ENCODE measurements at regions not wholly inside any gene's neighbourhood (a gene's known extent, or its start where the extent isn't known, plus 50 kb on each side); places are given as distances from the start of the nearest gene placed in this dataset.

DNA sequence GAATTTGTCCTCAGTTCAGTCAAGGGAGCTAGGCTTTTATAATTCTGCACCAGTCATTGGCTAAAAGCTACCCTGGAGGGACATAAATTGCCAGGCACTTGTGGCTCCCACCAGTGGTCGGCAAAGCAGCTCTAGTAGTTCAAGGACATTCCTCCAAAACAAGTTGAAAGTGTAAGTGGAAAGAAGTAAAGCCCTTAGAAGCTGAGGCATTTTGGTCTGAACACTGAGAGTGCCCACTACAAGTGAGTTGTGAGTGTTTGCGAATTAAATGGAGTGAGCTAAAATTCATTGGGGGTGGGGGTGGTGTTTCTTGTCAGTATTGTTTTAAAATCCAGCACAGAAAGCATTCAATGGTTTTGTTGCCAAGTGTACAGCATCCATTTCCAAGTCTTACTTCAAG, 879.9 kb upstream of the CDH2 start:
- Mint-ChIP-seq H3K9me3 (peaks cover 8% of the 10 kb centered on the region), H3K4me3 (no peak overlapping the region), H3K36me3 (ENCODE audit: low read depth) (peaks cover 2% of the 10 kb centered on the region), H3K4me1 (ENCODE audit: low read depth) (no peaks in the 10 kb centered on the region), H3K27ac (no peak overlapping the region), H3K27me3 (ENCODE audit: low read depth) (no peaks in the 10 kb centered on the region)
- CTCF ChIA-PET, result no interaction called here
- intact Hi-C loops (cut with micrococcal nuclease), result no loop called here
- no peak for DNase-seq

DNA sequence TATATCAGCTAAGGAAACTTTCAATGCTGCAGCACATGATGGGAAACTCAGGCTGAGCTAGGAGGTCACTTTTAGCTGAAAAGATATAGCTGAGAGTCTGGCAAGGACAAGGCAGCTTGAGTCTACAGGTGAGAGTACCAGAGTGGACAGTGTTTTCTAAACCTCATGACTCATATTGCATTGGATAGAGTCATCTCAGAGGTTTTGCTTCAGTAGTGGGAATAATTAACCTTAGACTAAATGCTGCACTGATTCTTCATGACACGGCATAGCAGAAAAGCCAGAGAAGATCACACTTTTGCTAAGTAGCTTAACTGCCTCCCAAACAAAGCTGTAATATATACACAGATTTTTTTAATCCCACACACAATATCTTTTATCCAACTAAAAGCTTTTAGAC, 865.0 kb upstream of the CDH2 start:
- Mint-ChIP-seq H3K27ac (no peak overlapping the region), H3K27me3 (ENCODE audit: low read depth) (no peaks in the 10 kb centered on the region), H3K4me3 (no peak overlapping the region), H3K4me1 (ENCODE audit: low read depth) (no peaks in the 10 kb centered on the region), H3K36me3 (ENCODE audit: low read depth) (no peaks in the 10 kb centered on the region), H3K9me3 (peaks cover 18% of the 10 kb centered on the region)
- CTCF ChIA-PET, result interaction anchor here (0.6 kb wide), 1 partner anchor 12 kb away, joined by 4 read pairs; no protein-coding TSS in a partner anchor
- intact Hi-C loops (cut with micrococcal nuclease), result no loop called here
- DNase-seq, result no peak

DNA sequence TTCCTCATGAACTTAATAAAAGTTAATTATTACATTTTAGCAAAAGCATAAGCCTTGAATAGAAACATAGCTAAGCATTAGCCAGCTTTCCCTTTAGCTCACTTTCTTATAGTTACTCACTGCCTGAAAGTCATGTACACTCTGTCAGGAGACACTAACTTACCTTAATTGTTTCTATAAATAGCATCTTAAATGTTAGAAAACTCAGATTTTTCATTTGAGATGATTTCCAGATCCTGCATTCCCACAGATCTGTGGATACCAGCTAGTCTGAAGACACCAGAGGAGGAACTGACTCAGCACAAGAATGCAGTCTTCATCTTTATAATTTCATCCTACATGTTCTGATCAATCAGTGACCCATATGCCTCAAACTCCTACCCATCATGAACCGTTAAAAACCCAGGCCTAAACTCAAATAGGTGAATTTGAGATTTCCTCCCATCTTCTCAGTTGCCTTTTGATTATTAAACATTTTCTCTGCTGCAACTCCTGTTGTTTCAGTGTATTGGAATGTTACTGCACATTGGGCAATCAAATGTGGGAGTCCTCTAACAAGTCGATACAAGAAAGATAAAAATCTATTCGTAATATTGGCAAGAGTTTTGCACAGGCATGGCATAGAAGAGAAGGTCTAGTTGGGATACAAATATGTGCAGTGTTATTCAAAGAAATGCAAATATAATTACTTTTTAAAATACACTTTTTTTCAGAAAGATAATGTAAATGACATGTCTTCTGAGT, 857.4 kb upstream of the CDH2 start:
- Mint-ChIP-seq H3K27ac (no peak overlapping the region), H3K36me3 (ENCODE audit: low read depth) (no peaks in the 10 kb centered on the region), H3K27me3 (ENCODE audit: low read depth) (no peaks in the 10 kb centered on the region), H3K9me3 (peaks cover 11% of the 10 kb centered on the region), H3K4me1 (ENCODE audit: low read depth) (no peaks in the 10 kb centered on the region), H3K4me3 (no peak overlapping the region)
- DNase-seq, result no peak
- CTCF ChIA-PET, result no interaction called here
- intact Hi-C loops (cut with micrococcal nuclease), result no loop called here

DNA sequence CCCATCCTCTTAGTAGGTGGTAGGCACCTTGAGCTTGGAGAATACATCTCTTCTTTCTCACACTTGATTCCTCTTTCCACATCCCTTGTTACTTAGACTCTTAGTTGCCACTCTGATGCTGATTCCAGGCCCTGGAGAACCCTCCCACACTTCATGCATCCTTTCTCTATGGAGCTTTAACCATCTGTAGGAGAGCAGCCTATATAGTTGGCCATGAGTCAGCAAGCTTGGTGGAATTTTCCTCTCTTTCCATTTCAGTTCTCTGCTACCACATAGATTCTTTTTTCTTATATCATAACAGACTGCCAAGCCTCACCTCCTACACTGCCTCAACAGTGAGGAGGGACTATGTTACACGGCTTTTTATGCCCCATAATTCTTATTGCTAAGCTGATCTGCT, 851.6 kb upstream of the CDH2 start:
- Mint-ChIP-seq H3K4me1 (ENCODE audit: low read depth) (no peaks in the 10 kb centered on the region), H3K36me3 (ENCODE audit: low read depth) (no peaks in the 10 kb centered on the region), H3K27me3 (ENCODE audit: low read depth) (no peaks in the 10 kb centered on the region), H3K27ac (no peak overlapping the region), H3K4me3 (no peak overlapping the region), H3K9me3 (peaks cover 8% of the 10 kb centered on the region)
- CTCF ChIA-PET, result interaction anchor here (0.9 kb wide), 1 partner anchor 34 kb away, joined by 3 read pairs; no protein-coding TSS in a partner anchor
- intact Hi-C loops (cut with micrococcal nuclease), result no loop called here
- DNase-seq, result no peak

DNA sequence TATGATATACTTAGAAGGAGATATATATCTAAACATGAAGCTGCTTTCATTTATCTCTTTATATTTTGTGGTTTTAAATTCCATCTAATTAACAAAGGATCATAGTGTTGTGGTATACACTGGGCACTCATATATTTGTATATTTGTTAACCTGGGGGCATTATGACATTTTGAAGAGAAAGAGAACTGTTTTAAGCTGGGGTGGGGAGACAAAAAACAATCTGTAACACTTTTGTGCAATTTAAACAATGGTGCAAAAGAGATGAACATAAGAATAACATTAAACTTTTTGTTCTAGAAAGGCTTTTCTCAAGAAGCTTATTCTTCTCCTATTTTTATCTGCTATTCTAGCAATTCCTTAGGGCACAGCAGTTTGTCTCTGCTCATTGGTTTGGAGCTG, 842.0 kb upstream of the CDH2 start:
- no peak overlapping the region for H3K27ac Mint-ChIP-seq
- peaks cover 8% of the 10 kb centered on the region for H3K9me3 Mint-ChIP-seq
- CTCF ChIA-PET, result no interaction called here
- H3K4me1 Mint-ChIP-seq (ENCODE audit: low read depth), result no peaks in the 10 kb centered on the region
- no peak for DNase-seq
- no peak overlapping the region for H3K4me3 Mint-ChIP-seq
- H3K36me3 Mint-ChIP-seq (ENCODE audit: low read depth), result no peaks in the 10 kb centered on the region
- H3K27me3 Mint-ChIP-seq (ENCODE audit: low read depth), result no peaks in the 10 kb centered on the region
- intact Hi-C loops (cut with micrococcal nuclease), result no loop called here

DNA sequence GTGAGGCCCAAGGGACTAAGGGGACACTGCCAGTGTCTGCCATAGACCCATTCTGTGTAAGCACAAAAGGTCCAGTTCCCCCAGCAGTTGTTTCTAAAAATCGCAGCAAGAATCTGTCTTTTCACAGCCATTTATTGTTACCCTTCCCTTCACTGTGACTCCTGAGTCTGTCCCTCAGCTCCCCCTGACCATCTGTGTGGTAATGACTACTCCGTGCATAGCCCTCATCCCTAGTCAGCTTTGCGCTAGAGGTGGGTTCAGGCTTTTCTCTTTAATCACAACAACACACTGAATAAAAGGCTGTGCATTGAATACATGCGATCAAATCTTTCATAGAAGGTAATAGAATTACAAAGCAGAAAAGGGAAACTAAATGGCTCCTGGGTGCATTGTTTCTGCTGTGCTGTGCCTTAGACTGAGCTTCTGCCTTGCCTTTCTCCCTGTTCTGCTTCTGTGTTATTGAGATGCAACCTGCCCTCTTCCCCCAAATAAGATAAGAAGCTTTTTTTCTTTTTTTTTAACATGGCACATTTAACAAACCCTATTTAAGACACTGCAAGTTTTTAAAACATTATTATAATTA, 836.0 kb upstream of the CDH2 start:
- intact Hi-C loops (cut with micrococcal nuclease), result no loop called here
- Mint-ChIP-seq H3K27ac (no peak overlapping the region), H3K36me3 (ENCODE audit: low read depth) (no peaks in the 10 kb centered on the region), H3K4me3 (no peak overlapping the region), H3K9me3 (peaks cover 7% of the 10 kb centered on the region), H3K4me1 (ENCODE audit: low read depth) (no peaks in the 10 kb centered on the region), H3K27me3 (ENCODE audit: low read depth) (no peaks in the 10 kb centered on the region)
- no peak for DNase-seq
- CTCF ChIA-PET, result no interaction called here

DNA sequence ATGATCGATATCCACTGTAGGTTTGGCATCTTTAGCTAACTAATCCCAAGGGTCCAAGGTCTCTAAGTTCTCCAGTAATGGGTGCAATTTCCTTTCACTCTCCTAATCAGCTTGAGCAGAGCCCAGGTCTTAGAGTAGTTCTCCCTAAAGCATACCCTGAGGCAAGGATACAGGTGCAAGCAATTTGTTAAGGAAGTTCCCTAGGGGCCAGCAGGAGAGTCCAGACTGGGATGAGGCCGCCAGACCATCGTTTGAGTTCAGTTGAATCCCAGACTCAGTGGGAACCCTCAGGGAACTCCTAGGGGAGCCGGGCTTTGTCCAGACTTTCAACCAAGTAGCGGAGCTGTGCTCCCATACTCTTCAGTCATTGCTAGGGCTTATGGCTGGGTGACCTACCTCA, 835.4 kb upstream of the CDH2 start:
- Mint-ChIP-seq H3K27ac (no peak overlapping the region), H3K4me1 (ENCODE audit: low read depth) (no peaks in the 10 kb centered on the region), H3K27me3 (ENCODE audit: low read depth) (no peaks in the 10 kb centered on the region), H3K4me3 (no peak overlapping the region), H3K36me3 (ENCODE audit: low read depth) (no peaks in the 10 kb centered on the region), H3K9me3 (peaks cover 8% of the 10 kb centered on the region)
- intact Hi-C loops (cut with micrococcal nuclease), result no loop called here
- no peak for DNase-seq
- CTCF ChIA-PET, result no interaction called here

DNA sequence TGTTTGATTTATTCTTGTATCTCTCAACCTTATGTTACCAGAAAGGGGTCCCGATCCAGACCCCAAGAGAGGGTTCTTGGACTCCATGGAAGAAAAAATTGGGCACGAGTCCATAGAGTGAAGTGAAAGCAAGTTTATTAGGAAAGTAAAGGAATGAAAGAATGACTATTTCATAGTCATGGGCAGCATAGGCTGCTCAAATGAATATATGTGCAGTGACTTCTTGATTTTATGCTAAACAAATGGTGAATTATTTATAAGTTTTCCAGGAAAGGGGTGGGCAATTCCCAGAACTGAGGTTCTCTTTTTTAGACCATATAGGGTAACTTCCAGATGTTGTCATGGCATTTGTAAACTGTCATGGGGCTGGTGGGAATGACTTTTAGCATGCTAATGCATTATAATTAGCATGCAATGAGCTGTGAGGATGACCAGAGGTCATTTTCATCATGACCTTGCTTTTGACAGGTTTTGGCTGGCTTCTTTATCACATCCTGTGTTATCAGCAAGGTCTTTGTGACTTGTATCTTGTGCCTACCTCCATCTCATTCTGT, 832.4 kb upstream of the CDH2 start:
- intact Hi-C loops (cut with micrococcal nuclease), result no loop called here
- Mint-ChIP-seq H3K27ac (no peak overlapping the region), H3K36me3 (ENCODE audit: low read depth) (no peaks in the 10 kb centered on the region), H3K4me3 (no peak overlapping the region), H3K4me1 (ENCODE audit: low read depth) (no peaks in the 10 kb centered on the region), H3K27me3 (ENCODE audit: low read depth) (no peaks in the 10 kb centered on the region), H3K9me3 (peaks cover 13% of the 10 kb centered on the region)
- no peak for DNase-seq
- CTCF ChIA-PET, result no interaction called here

DNA sequence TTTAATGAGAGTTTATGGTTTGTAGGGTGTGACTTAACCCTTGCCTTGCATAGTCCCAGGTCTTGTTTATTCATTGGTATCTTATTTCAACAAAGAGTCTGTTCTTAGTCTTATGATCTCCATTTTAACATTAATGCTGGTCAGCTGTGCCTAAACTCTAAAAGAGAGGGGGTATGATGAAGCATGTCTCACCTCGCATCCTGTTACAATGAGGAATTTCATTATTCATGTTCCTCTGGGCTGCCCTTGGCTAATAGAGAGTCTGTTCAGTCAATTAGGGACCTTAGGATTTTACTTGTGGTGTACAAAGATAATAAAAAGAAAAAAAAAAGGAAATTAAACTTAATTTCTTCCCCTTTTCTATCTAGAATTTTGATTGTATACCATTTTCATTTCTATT, 831.9 kb upstream of the CDH2 start:
- H3K27me3 Mint-ChIP-seq (ENCODE audit: low read depth), result no peaks in the 10 kb centered on the region
- DNase-seq, result no peak
- H3K4me1 Mint-ChIP-seq (ENCODE audit: low read depth), result no peaks in the 10 kb centered on the region
- no peak overlapping the region for H3K27ac Mint-ChIP-seq
- CTCF ChIA-PET, result no interaction called here
- intact Hi-C loops (cut with micrococcal nuclease), result no loop called here
- H3K4me3 Mint-ChIP-seq, result no peak overlapping the region
- H3K36me3 Mint-ChIP-seq (ENCODE audit: low read depth), result no peaks in the 10 kb centered on the region
- H3K9me3 Mint-ChIP-seq, result peaks cover 13% of the 10 kb centered on the region

DNA sequence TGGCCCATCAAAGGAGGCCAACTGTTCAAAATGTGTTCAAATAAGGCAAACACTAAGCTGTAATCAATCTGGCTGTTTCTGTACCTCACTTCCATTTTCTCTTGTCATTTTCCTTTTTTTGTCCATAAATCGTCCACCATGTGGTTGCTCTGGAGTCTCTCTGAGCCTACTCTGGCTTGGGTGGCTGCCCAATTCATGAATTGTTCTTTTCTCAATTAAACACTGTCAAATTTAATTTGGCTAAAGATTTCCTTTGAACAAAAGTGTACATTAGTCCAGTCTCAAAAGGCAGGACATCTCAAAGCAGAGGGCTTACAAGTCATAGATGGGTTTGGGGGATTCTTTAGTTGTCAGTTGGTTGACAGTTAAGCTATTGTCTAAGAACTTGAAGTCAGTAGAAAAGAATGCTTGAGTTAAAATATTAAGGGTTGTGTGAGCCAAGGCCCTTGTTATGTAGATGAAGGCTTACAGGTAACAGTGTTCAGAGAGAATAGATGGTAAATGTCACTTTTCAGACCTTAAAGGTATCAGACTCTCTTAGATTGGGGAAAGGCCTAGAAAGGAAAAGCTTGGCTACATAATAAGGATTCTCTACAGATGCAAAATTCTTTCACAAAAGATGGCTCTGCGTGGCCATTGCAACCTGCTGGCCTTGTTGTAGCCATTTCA, 831.2 kb upstream of the CDH2 start:
- CTCF ChIA-PET, result no interaction called here
- H3K27me3 Mint-ChIP-seq (ENCODE audit: low read depth), result no peaks in the 10 kb centered on the region
- H3K27ac Mint-ChIP-seq, result no peak overlapping the region
- DNase-seq, result no peak
- peaks cover 15% of the 10 kb centered on the region for H3K9me3 Mint-ChIP-seq
- H3K36me3 Mint-ChIP-seq (ENCODE audit: low read depth), result no peaks in the 10 kb centered on the region
- no peaks in the 10 kb centered on the region for H3K4me1 Mint-ChIP-seq (ENCODE audit: low read depth)
- no peak overlapping the region for H3K4me3 Mint-ChIP-seq
- intact Hi-C loops (cut with micrococcal nuclease), result no loop called here

DNA sequence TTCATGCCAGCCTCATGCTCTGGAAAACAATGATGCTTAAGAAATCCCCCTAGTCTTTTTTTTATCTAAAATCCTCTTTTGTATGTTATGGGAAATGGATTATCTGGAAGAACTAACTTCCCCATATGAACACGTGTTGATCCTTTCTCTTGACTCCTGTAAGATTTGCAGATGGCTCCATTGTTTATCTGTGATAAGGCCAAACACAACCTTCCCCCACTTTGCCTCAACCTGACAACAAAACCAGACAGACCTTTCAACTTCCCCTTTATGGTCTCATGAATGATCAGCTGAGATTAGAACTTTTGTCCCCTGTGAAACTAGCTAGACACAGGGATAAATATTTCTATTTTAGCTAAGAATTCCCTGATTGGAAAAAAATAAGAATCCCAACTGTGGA, 828.0 kb upstream of the CDH2 start:
- peaks cover 19% of the 10 kb centered on the region for H3K9me3 Mint-ChIP-seq
- DNase-seq, result no peak
- CTCF ChIA-PET, result interaction anchor here (0.7 kb wide), 1 partner anchor 1052 kb away, joined by 3 read pairs; no protein-coding TSS in a partner anchor
- H3K36me3 Mint-ChIP-seq (ENCODE audit: low read depth), result no peaks in the 10 kb centered on the region
- intact Hi-C loops (cut with micrococcal nuclease), result no loop called here
- no peaks in the 10 kb centered on the region for H3K4me1 Mint-ChIP-seq (ENCODE audit: low read depth)
- no peak overlapping the region for H3K27ac Mint-ChIP-seq
- H3K27me3 Mint-ChIP-seq (ENCODE audit: low read depth), result no peaks in the 10 kb centered on the region
- H3K4me3 Mint-ChIP-seq, result no peak overlapping the region

DNA sequence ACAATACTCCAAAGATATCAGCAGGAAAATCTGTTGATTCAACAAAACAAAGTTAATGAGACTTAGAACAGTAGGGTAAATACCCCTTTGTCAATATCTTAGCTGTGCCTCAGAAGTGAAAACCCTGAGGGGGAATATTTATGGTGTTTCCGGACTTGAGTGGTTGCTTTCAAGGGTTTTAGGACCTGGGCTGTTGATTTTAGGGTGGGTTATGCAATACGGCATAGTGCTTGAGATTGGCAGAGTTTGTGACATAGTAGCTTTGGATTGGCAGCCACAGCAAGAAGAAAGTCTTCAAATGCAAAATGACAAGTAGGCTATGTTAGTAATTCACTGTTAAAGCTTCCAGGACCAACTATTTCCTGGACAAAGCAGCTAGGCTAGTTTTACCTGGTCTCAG, 826.3 kb upstream of the CDH2 start:
- CTCF ChIA-PET, result no interaction called here

DNA sequence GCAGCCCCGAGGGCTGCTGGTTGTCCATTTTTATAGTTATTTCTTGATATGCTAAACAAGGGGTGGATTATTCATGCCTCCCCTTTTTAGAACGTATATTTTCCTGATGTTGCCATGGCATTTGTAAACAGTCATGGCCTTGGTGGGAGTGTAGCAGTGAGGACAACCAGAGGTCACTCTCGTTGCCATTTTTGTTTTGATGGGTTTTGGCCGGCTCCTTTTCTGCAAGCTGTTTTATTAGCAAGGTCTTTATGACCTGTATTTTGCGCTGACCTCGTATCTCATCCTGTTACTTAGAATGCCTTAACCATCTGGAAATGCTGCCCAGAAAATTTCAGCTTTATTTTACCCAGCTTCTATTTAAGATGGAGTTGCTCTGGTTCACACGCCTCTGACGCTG, 825.8 kb upstream of the CDH2 start:
- intact Hi-C loops (cut with micrococcal nuclease), result no loop called here
- Mint-ChIP-seq H3K36me3 (ENCODE audit: low read depth) (no peaks in the 10 kb centered on the region), H3K27ac (no peak overlapping the region), H3K27me3 (ENCODE audit: low read depth) (no peaks in the 10 kb centered on the region), H3K4me1 (ENCODE audit: low read depth) (no peaks in the 10 kb centered on the region), H3K4me3 (no peak overlapping the region), H3K9me3 (peaks cover 14% of the 10 kb centered on the region)
- DNase-seq, result no peak
- CTCF ChIA-PET, result no interaction called here

More for the DNA sequence above, 826.3 kb upstream of the CDH2 start:
- DNase-seq, result no peak
- Mint-ChIP-seq H3K4me1 (ENCODE audit: low read depth) (no peaks in the 10 kb centered on the region), H3K4me3 (no peak overlapping the region), H3K9me3 (peaks cover 18% of the 10 kb centered on the region), H3K27ac (no peak overlapping the region), H3K27me3 (ENCODE audit: low read depth) (no peaks in the 10 kb centered on the region), H3K36me3 (ENCODE audit: low read depth) (no peaks in the 10 kb centered on the region)
- intact Hi-C loops (cut with micrococcal nuclease), result no loop called here

Measured in activated naive CD4-positive, alpha-beta T cell treated with anti-CD3 and anti-CD28 coated beads for 36 hours (primary cell).